HAP-1 (cell line): ENCODE measurements at regions not wholly inside any gene's neighbourhood (a gene's known extent, or its start where the extent isn't known, plus 50 kb on each side); places are given as distances from the start of the nearest gene placed in this dataset.
A peak's percentile ranks its signal among the peaks of the same experiment; 100 is the strongest.

Experiments used
- DNase-seq, 2 experiments: peaks; one replicate each; pipeline ENCODE4 v3.0.0-alpha.2; 2016 to 2020; ENCODE audit warnings: low spot score in 2 of 2
- H3K27me3 ChIP-seq: fragments of 250-450 bp; sonication (Bioruptor Pico); 2 replicates; pipeline ENCODE4 v1.5.1; 2020; ENCODE audit warnings: low read depth, mild to moderate bottlenecking, moderate library complexity
- H3K36me3 ChIP-seq: fragments of 250-450 bp; sonication (Bioruptor Pico); replicated peaks from 2 replicates; pipeline ENCODE4 v1.5.1; 2020; ENCODE audit warnings: mild to moderate bottlenecking
- H3K4me1 ChIP-seq: fragments of 250-450 bp; sonication (Bioruptor Pico); 2 replicates; pipeline ENCODE4 v1.5.1; 2020; ENCODE audit warnings: mild to moderate bottlenecking
- H3K4me3 ChIP-seq: fragments of 250-450 bp; sonication (Bioruptor Pico); 2 replicates; pipeline ENCODE4 v1.5.1; 2020; ENCODE audit warnings: mild to moderate bottlenecking, moderate library complexity
- H3K9me3 ChIP-seq: fragments of 250-450 bp; sonication (Bioruptor Pico); 2 replicates; pipeline ENCODE4 v1.5.1; 2020; ENCODE audit warnings: mild to moderate bottlenecking, moderate library complexity
- in situ Hi-C: fragments of 300-500 bp; cut with MboI; formaldehyde crosslinking; loops from 3 replicates; pipeline ENCODE4 v1.14.3; 2020; ENCODE audit warnings: low sequenced_read_pairs, inconsistent platforms, mixed read lengths

GRCh38 chr5:6825678-6826244, 112.5 kb downstream of the TENT4A start:
- Histone ChIP-seq H3K4me1 (no peaks in the 10 kb centered on the region), H3K27me3 (no peaks in the 10 kb centered on the region), H3K4me3 (no peak overlapping the region), H3K9me3 (peaks cover 10% of the 10 kb centered on the region; the same call in 1 of the 2 replicates), H3K36me3 (no peaks in the 10 kb centered on the region)
- no peak for DNase-seq
- in situ Hi-C loops: no loop called here

- Histone ChIP-seq H3K36me3 (no peaks in the 10 kb centered on the region), H3K4me3 (no peak overlapping the region), H3K4me1 (no peaks in the 10 kb centered on the region), H3K27me3 (no peaks in the 10 kb centered on the region), H3K9me3 (peaks cover under 1% of the 10 kb centered on the region; the same call in 1 of the 2 replicates)
- in situ Hi-C loops: no loop called here
- no peak for DNase-seq
Measured at GRCh38 chr5:6826756-6827155, 113.5 kb downstream of the TENT4A start.

GRCh38 chr5:6827526-6828219, 114.4 kb downstream of the TENT4A start:
- in situ Hi-C loops: no loop called here
- DNase-seq: no peak
- no peaks in the 10 kb centered on the region for H3K27me3 ChIP-seq
- no peaks in the 10 kb centered on the region for H3K4me1 ChIP-seq
- no peaks in the 10 kb centered on the region for H3K36me3 ChIP-seq
- no peaks in the 10 kb centered on the region for H3K9me3 ChIP-seq
- no peak overlapping the region for H3K4me3 ChIP-seq

- no peaks in the 10 kb centered on the region for H3K36me3 ChIP-seq
- H3K27me3 ChIP-seq: no peaks in the 10 kb centered on the region
- H3K9me3 ChIP-seq: no peaks in the 10 kb centered on the region
- no peak for DNase-seq
- in situ Hi-C loops: no loop called here
- no peaks in the 10 kb centered on the region for H3K4me1 ChIP-seq
- H3K4me3 ChIP-seq: no peak overlapping the region
Measured at GRCh38 chr5:6829150-6829784, 116.0 kb downstream of the TENT4A start.

- H3K4me3 ChIP-seq: no peak overlapping the region
- no peaks in the 10 kb centered on the region for H3K36me3 ChIP-seq
- no peak for DNase-seq
- no peaks in the 10 kb centered on the region for H3K4me1 ChIP-seq
- H3K27me3 ChIP-seq: no peaks in the 10 kb centered on the region
- in situ Hi-C loops: no loop called here
- H3K9me3 ChIP-seq: no peaks in the 10 kb centered on the region
Measured at GRCh38 chr5:6830643-6831239, 117.5 kb downstream of the TENT4A start.

GRCh38 chr5:6831678-6832671, 118.7 kb downstream of the TENT4A start:
- in situ Hi-C loops: no loop called here
- H3K4me1 ChIP-seq: no peaks in the 10 kb centered on the region
- DNase-seq: no peak

GRCh38 chr5:6832994-6833393, 119.8 kb downstream of the TENT4A start:
- H3K36me3 ChIP-seq: no peaks in the 10 kb centered on the region
- no peak for DNase-seq
- no peak overlapping the region for H3K4me3 ChIP-seq

More at GRCh38 chr5:6831678-6832671, 118.7 kb downstream of the TENT4A start:
- Histone ChIP-seq H3K4me3 (no peak overlapping the region), H3K27me3 (no peaks in the 10 kb centered on the region), H3K9me3 (no peaks in the 10 kb centered on the region), H3K36me3 (no peaks in the 10 kb centered on the region)

GRCh38 chr5:6833406-6833805, 120.2 kb downstream of the TENT4A start:
- Histone ChIP-seq H3K36me3 (no peaks in the 10 kb centered on the region), H3K4me1 (no peaks in the 10 kb centered on the region), H3K9me3 (no peaks in the 10 kb centered on the region), H3K4me3 (no peak overlapping the region), H3K27me3 (no peaks in the 10 kb centered on the region)
- no peak for DNase-seq
- in situ Hi-C loops: no loop called here

More at GRCh38 chr5:6832994-6833393, 119.8 kb downstream of the TENT4A start:
- H3K27me3 ChIP-seq: no peaks in the 10 kb centered on the region
- no peaks in the 10 kb centered on the region for H3K9me3 ChIP-seq
- in situ Hi-C loops: no loop called here
- H3K4me1 ChIP-seq: no peaks in the 10 kb centered on the region

- no peak for DNase-seq
- H3K4me3 ChIP-seq: no peak overlapping the region
Measured at GRCh38 chr5:6837095-6837494, 123.9 kb downstream of the TENT4A start.

GRCh38 chr5:6837519-6838110, 124.4 kb downstream of the TENT4A start:
- peak; percentile 8 to 75 for DNase-seq
- Histone ChIP-seq H3K27me3 (no peaks in the 10 kb centered on the region), H3K9me3 (no peaks in the 10 kb centered on the region), H3K36me3 (no peaks in the 10 kb centered on the region), H3K4me3 (no peak overlapping the region), H3K4me1 (no peaks in the 10 kb centered on the region)
- in situ Hi-C loops: no loop called here

More at GRCh38 chr5:6837095-6837494, 123.9 kb downstream of the TENT4A start:
- in situ Hi-C loops: no loop called here
- no peaks in the 10 kb centered on the region for H3K27me3 ChIP-seq
- H3K9me3 ChIP-seq: no peaks in the 10 kb centered on the region
- H3K36me3 ChIP-seq: no peaks in the 10 kb centered on the region
- no peaks in the 10 kb centered on the region for H3K4me1 ChIP-seq

GRCh38 chr5:6838736-6839135, 125.5 kb downstream of the TENT4A start:
- H3K9me3 ChIP-seq: no peaks in the 10 kb centered on the region
- DNase-seq: no peak
- no peak overlapping the region for H3K4me3 ChIP-seq
- H3K36me3 ChIP-seq: no peaks in the 10 kb centered on the region
- no peaks in the 10 kb centered on the region for H3K4me1 ChIP-seq
- in situ Hi-C loops: no loop called here
- H3K27me3 ChIP-seq: no peaks in the 10 kb centered on the region

- no peak for DNase-seq
- Histone ChIP-seq H3K27me3 (no peaks in the 10 kb centered on the region), H3K9me3 (no peaks in the 10 kb centered on the region), H3K36me3 (no peaks in the 10 kb centered on the region), H3K4me3 (no peak overlapping the region), H3K4me1 (no peaks in the 10 kb centered on the region)
- in situ Hi-C loops: no loop called here
Measured at GRCh38 chr5:6840136-6840793, 127.0 kb downstream of the TENT4A start.
